Neural cell (in vitro differentiated cells): ENCODE measurements at regions not wholly inside any gene's neighbourhood (a gene's known extent, or its start where the extent isn't known, plus 50 kb on each side); places are given as distances from the start of the nearest gene placed in this dataset.

Source experiments
- EP300 ChIP-seq: fragments of 450-650 bp; conservative IDR thresholded peaks from 2 replicates; pipeline ENCODE4 v1.6.1; 2014; ENCODE audit warnings: antibody characterized with exemption, mild to moderate bottlenecking, moderate library complexity; ENCODE audit not compliant: poor library complexity, severe bottlenecking
- EZH2 ChIP-seq: fragments of 200-600, 300-800 bp; shearing (Covaris generic), sonication (generic); IDR thresholded peaks from 2 replicates; pipeline ENCODE4 v1.6.1; 2014; ENCODE audit warnings: antibody characterized with exemption, low read length, borderline replicate concordance, mild to moderate bottlenecking; ENCODE audit not compliant: insufficient read depth, poor library complexity, severe bottlenecking
- RAD21 ChIP-seq: fragments of 450-650 bp; conservative IDR thresholded peaks from 2 replicates; pipeline ENCODE4 v1.6.1; 2014; ENCODE audit warnings: antibody characterized with exemption, mild to moderate bottlenecking, moderate library complexity
- TAF1 ChIP-seq: IDR thresholded peaks from 2 replicates; pipeline ENCODE4 v1.6.1; 2012; ENCODE audit warnings: low read depth
- TF ChIP-seq, protein P1 (sequence below): IDR thresholded peaks from 2 replicates; pipeline ENCODE4 v1.6.1; 2012; ENCODE audit warnings: borderline replicate concordance
- TF ChIP-seq, protein P2 (sequence below): fragments of 450-650 bp; IDR thresholded peaks from 2 replicates; pipeline ENCODE4 v1.5.1; 2014; ENCODE audit warnings: antibody characterized with exemption, mild to moderate bottlenecking, moderate library complexity; ENCODE audit not compliant: poor library complexity, severe bottlenecking

DNA sequence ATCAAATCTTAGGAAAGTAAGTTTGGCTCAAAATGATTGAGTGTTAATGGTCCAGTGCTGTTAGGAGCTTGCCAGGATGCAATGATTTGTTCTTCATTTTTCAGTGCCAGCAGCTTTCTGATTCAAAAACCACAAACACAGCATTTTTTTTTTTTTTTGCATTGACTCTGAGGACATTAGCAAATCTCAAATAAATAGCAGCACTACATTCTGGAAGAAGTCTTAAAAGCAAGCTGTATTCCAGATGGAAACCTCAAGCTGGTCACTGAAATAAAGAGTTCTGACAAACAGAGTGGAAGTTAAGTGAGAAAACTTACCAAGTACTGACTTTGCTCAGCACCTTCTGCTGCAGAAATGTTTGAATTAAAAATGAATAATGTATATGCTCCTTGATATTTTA, 1653.1 kb upstream of the CDH9 start:
- TF ChIP-seq, protein P1, sequence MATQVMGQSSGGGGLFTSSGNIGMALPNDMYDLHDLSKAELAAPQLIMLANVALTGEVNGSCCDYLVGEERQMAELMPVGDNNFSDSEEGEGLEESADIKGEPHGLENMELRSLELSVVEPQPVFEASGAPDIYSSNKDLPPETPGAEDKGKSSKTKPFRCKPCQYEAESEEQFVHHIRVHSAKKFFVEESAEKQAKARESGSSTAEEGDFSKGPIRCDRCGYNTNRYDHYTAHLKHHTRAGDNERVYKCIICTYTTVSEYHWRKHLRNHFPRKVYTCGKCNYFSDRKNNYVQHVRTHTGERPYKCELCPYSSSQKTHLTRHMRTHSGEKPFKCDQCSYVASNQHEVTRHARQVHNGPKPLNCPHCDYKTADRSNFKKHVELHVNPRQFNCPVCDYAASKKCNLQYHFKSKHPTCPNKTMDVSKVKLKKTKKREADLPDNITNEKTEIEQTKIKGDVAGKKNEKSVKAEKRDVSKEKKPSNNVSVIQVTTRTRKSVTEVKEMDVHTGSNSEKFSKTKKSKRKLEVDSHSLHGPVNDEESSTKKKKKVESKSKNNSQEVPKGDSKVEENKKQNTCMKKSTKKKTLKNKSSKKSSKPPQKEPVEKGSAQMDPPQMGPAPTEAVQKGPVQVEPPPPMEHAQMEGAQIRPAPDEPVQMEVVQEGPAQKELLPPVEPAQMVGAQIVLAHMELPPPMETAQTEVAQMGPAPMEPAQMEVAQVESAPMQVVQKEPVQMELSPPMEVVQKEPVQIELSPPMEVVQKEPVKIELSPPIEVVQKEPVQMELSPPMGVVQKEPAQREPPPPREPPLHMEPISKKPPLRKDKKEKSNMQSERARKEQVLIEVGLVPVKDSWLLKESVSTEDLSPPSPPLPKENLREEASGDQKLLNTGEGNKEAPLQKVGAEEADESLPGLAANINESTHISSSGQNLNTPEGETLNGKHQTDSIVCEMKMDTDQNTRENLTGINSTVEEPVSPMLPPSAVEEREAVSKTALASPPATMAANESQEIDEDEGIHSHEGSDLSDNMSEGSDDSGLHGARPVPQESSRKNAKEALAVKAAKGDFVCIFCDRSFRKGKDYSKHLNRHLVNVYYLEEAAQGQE = no peak
- TF ChIP-seq, protein P2, sequence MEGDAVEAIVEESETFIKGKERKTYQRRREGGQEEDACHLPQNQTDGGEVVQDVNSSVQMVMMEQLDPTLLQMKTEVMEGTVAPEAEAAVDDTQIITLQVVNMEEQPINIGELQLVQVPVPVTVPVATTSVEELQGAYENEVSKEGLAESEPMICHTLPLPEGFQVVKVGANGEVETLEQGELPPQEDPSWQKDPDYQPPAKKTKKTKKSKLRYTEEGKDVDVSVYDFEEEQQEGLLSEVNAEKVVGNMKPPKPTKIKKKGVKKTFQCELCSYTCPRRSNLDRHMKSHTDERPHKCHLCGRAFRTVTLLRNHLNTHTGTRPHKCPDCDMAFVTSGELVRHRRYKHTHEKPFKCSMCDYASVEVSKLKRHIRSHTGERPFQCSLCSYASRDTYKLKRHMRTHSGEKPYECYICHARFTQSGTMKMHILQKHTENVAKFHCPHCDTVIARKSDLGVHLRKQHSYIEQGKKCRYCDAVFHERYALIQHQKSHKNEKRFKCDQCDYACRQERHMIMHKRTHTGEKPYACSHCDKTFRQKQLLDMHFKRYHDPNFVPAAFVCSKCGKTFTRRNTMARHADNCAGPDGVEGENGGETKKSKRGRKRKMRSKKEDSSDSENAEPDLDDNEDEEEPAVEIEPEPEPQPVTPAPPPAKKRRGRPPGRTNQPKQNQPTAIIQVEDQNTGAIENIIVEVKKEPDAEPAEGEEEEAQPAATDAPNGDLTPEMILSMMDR = no peak
- no peak for TF ChIP-seq RAD21
- TF ChIP-seq TAF1 = no peak
- no peak for TF ChIP-seq EP300
- no peak for TF ChIP-seq EZH2
